Upper lobe of left lung (tissue), 4 donors: ENCODE measurements at regions not wholly inside any gene's neighbourhood (a gene's known extent, or its start where the extent isn't known, plus 50 kb on each side); places are given as distances from the start of the nearest gene placed in this dataset.

Experiments
- CTCF ChIP-seq, 6 experiments: fragments of 450-650 bp in 4 of 6; fragments of 200-600 bp in 2 of 6; sonication (generic) in 2 of 6; IDR thresholded peaks; one replicate each; pipeline ENCODE4 v1.5.1; 2016 to 2019; ENCODE audit warnings: antibody characterized with exemption in 6 of 6
- EP300 ChIP-seq, 4 donors: sonication (generic); formaldehyde crosslinking; IDR thresholded peaks; one replicate each; pipeline ENCODE4 v1.5.1; 2017; ENCODE audit warnings: antibody characterized with exemption in 4 of 4, control low read depth in 2 of 4
- POLR2A ChIP-seq, 4 donors: fragments of 450-650 bp; IDR thresholded peaks; one replicate each; pipeline ENCODE4 v1.5.1; 2016 to 2017; ENCODE audit warnings: antibody characterized with exemption in 4 of 4, mild to moderate bottlenecking in 2 of 4
- POLR2AphosphoS5 ChIP-seq, 2 donors: sonication (generic); formaldehyde crosslinking; IDR thresholded peaks; one replicate each; pipeline ENCODE4 v1.5.1; 2017; ENCODE audit warnings: antibody characterized with exemption in 2 of 2

GRCh38 chr9:91087462-91087759 is 274.3 kb downstream of the AUH start:
- TF ChIP-seq POLR2AphosphoS5 (IDR thresholded peaks at IDR 0.05) (no peak), POLR2A (IDR thresholded peaks at IDR 0.05) (no peak), CTCF (IDR thresholded peaks at IDR 0.05) (no peak), EP300 (IDR thresholded peaks at IDR 0.05) (no peak)
